Right cardiac atrium (tissue), 5 donors: ENCODE measurements at regions not wholly inside any gene's neighbourhood (a gene's known extent, or its start where the extent isn't known, plus 50 kb on each side); places are given as distances from the start of the nearest gene placed in this dataset.

Source experiments
- ATAC-seq, 2 donors: fragments of 200-7000 bp; cut with Tn5 transposase; one replicate each; pipeline versions ENCODE4 v1.8.0 to v1.9.1; 2020; ENCODE audit warnings: moderate library complexity in 2 of 2, mild to moderate bottlenecking in 1 of 2
- DNase-seq, 3 donors: peaks; one replicate each; pipeline ENCODE4 v3.0.0-alpha.2; 2020
- H3K27ac ChIP-seq: one replicate; pipeline ENCODE4 v1.5.1; 2013; ENCODE audit warnings: mild to moderate bottlenecking, low read length, control low read depth, moderate library complexity
- H3K27me3 ChIP-seq: one replicate; pipeline ENCODE4 v1.6.1; 2013; ENCODE audit not compliant: control insufficient read depth, insufficient read depth
- H3K4me1 ChIP-seq: one replicate; pipeline ENCODE4 v1.6.1; 2013; ENCODE audit warnings: low read length; ENCODE audit not compliant: control insufficient read depth, insufficient read depth
- H3K4me3 ChIP-seq: one replicate; pipeline ENCODE4 v1.5.1; 2013; ENCODE audit warnings: low read length, control low read depth
- H3K9me3 ChIP-seq: one replicate; pipeline ENCODE4 v1.6.1; 2013; ENCODE audit warnings: low read length; ENCODE audit not compliant: control insufficient read depth
- WGBS: extraction: QIAGEN DNeasy Blood & Tissue Kit; methylation state at CpG from one replicate; pipeline ENCODE4 v1.1.7; 2013; 5-methylcytosine and 5-hydroxymethylcytosine counted together
- intact Hi-C, 4 donors: fragments of 100-400 bp; cut with DNase I; formaldehyde crosslinking; loops; one replicate each; pipeline versions ENCODE4 v1.11.0 to v1.14.0; 2022 to 2023
- donor health status: healthy with polysubstance abuse.
- donor health status: DM: no; HTN: yes; CAD: no.
- donor health status: DM: no; HTN: no; CAD: no.
- donor health status: DM: no; HTN: yes; CAD: no; lungs with severe emphysema.
- donor health status: DM: yes; HTN: yes; CAD: no.

DNA sequence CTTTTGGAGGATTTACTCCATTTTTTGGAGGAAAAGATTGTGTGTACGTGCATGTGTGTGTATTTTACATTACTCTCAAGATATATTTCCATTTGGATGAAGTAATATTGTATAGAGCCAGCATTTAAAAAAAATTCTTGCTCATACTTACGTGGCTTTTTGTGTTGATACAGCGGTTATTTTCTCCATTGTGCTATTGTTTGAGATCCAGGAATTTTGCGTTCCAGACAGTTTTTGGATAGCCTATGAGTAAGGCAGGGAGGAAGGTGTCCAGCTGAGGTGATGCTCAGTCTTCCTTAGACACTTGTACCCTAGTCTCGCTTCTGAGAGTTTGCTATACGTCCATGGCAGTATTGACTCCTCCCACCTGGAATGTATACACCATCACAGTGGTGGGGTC lies 92.2 kb upstream of the ARHGEF7 start:
- DNase-seq (no peak), ATAC-seq (no peak)
- intact Hi-C loops: no loop called here
- WGBS: 84% methylated on average over 6 of the region's 6 CpGs
- Histone ChIP-seq H3K27me3 (no peaks in the 10 kb centered on the region), H3K4me3 (no peak overlapping the region), H3K27ac (no peak overlapping the region), H3K4me1 (no peaks in the 10 kb centered on the region), H3K9me3 (no peaks in the 10 kb centered on the region)

DNA sequence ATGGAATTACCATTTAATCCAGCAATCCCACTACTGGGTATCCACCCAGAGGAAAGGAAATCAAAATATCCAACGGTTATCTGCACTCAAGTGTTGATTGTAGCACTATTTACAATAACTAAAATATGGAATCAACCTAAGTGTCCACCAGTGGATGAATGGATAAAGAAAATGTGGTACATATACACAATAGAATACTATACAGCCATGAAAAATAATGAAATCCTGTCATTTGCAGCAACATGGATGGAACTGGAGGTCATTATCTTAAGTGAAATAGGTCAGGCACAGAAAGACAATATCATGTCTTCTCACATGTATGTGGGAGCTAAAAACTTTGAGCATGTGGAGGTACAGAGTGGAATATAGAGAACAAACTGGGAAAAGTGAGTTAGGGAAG lies 92.9 kb upstream of the ARHGEF7 start:
- intact Hi-C loops: no loop called here
- Histone ChIP-seq H3K27me3 (no peaks in the 10 kb centered on the region), H3K4me3 (no peak overlapping the region), H3K9me3 (no peaks in the 10 kb centered on the region), H3K4me1 (no peaks in the 10 kb centered on the region), H3K27ac (no peak overlapping the region)
- ATAC-seq (no peak), DNase-seq (no peak)
- WGBS: 87% methylated on average over 1 of the region's 1 CpG

DNA sequence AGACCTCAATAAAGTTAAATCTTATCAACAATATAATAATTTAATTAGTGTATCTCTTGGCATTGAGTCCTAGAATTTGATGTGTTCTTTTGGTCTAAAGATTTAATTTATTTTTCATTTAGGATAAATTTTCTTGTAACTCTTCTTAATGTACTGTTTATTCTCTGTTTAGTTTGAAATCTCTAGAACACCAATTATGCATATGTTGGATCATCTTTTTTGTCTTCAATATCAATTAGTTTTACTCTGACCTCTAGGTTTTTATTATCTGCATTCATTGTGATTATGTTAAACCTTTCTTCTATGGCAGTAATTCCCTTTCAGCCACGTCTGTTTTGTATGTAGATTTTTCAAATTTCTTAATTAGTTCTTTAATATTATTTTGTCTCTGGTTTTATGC lies 93.8 kb upstream of the ARHGEF7 start:
- no peak for ATAC-seq
- no peak for DNase-seq
- WGBS: 77% methylated on average over 1 of the region's 1 CpG
- Histone ChIP-seq H3K27ac (no peak overlapping the region), H3K9me3 (no peaks in the 10 kb centered on the region), H3K4me1 (no peaks in the 10 kb centered on the region), H3K27me3 (no peaks in the 10 kb centered on the region), H3K4me3 (no peak overlapping the region)
- intact Hi-C loops: no loop called here

DNA sequence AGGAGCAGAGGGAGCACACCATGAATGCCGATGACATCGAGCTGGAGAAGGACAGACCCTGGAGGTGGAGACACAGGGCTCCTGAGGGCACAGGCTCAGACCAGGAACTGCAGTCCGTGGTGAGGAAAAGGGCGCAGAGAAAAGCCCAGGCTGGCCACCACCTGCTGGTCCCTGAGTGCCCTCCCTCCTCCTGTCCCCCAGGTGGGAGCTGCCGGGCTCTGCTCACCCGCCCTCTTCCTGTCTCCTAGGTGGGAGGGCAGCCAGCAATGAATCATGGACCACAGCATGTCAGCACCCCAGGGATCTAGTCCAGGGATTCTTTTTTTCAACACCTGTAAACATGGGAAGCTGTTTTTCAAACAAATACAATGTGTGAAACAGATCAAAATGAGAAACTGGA lies 94.6 kb upstream of the ARHGEF7 start:
- no peaks in the 10 kb centered on the region for H3K9me3 ChIP-seq
- H3K27ac ChIP-seq: no peak overlapping the region
- no peak overlapping the region for H3K4me3 ChIP-seq
- 85% methylated on average over 6 of the region's 6 CpGs for WGBS
- ATAC-seq (no peak), DNase-seq (no peak)
- H3K4me1 ChIP-seq: no peaks in the 10 kb centered on the region
- intact Hi-C loops: no loop called here
- H3K27me3 ChIP-seq: no peaks in the 10 kb centered on the region

DNA sequence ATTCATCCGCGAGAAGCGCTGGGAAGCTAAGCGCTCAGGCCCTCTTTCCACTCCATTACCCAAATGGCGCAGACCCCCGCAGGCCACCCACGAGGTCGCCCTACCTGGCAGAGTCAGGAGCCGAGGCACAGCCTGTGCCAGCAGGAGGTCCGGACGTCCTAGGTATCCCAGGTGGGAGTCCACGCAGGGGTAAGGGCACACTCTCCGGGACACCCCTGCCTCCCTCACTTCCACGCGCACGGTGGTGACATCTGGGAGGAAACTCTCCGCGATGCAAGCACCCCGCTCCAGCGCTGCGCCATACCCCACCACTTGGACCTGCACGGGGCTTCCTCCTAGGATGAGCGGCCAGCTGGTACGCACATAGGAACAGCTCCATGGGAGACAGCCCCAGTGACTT lies 95.1 kb upstream of the ARHGEF7 start:
- Histone ChIP-seq H3K4me3 (no peak overlapping the region), H3K27ac (no peak overlapping the region), H3K9me3 (no peaks in the 10 kb centered on the region), H3K27me3 (no peaks in the 10 kb centered on the region), H3K4me1 (no peaks in the 10 kb centered on the region)
- intact Hi-C loops: no loop called here
- DNase-seq (no peak), ATAC-seq (no peak)
- 97% methylated on average over 24 of the region's 24 CpGs for WGBS

DNA sequence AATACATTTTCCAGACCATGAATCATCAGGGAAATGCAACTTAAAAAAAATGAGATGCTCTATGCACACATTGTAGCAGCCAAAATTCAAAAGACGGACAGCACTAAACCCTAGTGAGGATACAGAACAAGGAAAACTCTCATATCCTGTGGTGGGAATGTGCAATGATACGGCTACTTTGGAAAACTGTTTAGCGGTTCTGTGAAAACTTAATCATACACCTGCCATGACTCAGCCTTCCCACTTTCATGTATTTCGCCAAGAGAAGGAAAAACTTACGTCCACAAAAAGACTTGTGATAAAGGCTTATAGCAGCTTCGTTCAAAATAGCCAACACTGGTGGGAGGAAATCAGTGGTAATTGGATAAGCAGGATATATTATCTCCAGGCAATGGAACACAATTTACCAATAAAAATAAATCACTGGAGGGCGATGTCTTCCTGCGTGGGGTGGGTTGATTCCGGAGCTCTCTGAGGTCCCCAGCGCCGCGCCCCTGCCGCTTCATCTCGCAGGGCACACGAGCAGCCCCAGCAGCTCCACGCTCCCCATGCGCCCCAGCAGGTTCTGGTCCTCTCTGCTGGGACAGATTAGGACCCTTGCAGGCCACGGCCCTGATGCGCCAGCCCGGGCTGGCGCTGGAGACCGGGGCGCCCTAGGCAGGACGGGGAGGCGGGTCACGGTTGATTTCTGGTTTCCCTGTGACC lies 97.2 kb upstream of the ARHGEF7 start:
- Histone ChIP-seq H3K27me3 (no peaks in the 10 kb centered on the region), H3K4me1 (no peaks in the 10 kb centered on the region), H3K4me3 (no peak overlapping the region), H3K27ac (no peak overlapping the region), H3K9me3 (no peaks in the 10 kb centered on the region)
- 86% methylated on average over 26 of the region's 26 CpGs for WGBS
- ATAC-seq (peak in 1 of 2 donors; percentile 51), DNase-seq (no peak)
- intact Hi-C loops: no loop called here

DNA sequence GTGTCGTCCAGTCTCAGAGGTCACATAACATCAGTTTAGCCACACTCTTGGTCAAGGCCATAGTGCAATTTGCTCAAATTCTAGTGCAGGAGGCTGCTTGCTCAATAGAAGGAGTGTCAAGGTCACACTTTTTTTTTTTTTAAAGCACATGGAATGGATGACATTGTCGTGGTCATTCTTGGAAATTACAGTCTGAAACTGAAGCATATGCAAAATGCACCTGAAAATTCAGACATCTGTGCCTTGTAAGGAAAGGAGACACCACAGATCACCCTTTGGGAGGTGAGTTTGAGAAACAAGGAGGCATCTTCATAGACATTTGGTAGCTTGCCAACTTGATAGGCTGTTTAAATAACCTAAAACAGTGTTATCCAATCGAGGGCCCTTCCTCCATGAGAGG lies 98.3 kb upstream of the ANKRD10 start:
- H3K27ac ChIP-seq: no peak overlapping the region
- no peak for ATAC-seq

DNA sequence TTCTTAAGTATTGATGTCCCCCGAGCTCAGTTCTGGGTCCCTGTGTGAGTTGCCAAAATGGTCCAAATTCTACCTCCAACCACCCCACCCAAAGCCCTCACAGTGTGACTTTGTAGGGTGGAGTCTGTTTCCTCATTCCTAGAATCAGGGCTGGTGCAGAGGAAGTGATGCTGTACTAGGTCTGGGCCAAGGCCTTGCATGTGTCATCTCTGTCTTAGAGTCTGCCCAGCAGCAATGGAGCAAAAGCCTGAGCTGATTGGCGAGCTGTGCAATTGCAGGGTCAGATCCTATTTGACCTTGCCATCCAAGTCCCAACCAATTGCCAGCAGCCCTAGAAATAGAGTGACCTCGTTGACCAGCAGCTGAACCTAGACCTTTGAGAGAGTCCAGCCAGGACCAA lies 97.0 kb upstream of the ANKRD10 start:
- WGBS: 78% methylated on average over 3 of the region's 3 CpGs
- Histone ChIP-seq H3K27ac (no peak overlapping the region), H3K27me3 (no peaks in the 10 kb centered on the region), H3K4me1 (no peaks in the 10 kb centered on the region), H3K9me3 (no peaks in the 10 kb centered on the region), H3K4me3 (no peak overlapping the region)
- no peak for DNase-seq
- intact Hi-C loops: no loop called here
- peak in 1 of 2 donors; percentile 79 for ATAC-seq

More for the DNA sequence above, 98.3 kb upstream of the ANKRD10 start:
- no peaks in the 10 kb centered on the region for H3K4me1 ChIP-seq
- H3K4me3 ChIP-seq: no peak overlapping the region
- no peak for DNase-seq
- 67% methylated on average over 3 of the region's 3 CpGs for WGBS
- H3K27me3 ChIP-seq: no peaks in the 10 kb centered on the region
- H3K9me3 ChIP-seq: no peaks in the 10 kb centered on the region
- intact Hi-C loops: no loop called here

DNA sequence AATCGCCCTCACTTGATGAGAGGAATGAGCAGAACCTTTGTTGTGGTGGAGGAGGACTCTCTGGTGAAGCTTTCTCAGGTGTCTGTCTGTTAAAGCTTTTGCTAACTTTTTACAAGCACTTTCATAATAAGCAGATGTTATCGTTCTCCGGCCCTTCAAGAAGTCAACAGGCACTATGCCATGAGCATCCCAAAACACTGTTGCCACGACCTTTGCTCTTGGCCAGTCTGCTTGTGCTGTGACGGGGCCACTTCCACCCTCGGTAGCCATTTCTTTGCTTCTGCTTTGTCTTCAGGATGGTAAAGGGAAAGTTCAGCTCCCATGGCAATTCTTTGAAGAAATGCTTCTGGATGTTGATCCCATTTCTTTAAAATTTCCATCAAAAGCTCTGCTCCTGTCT lies 93.5 kb upstream of the ANKRD10 start:
- intact Hi-C loops: loop anchor here in 1 of 4 donors (2.0 kb wide), 1 partner anchor 40 kb away; no protein-coding TSS in a partner anchor
- H3K4me3 ChIP-seq: no peak overlapping the region
- DNase-seq (no peak), ATAC-seq (no peak)
- no peaks in the 10 kb centered on the region for H3K9me3 ChIP-seq
- peaks cover 8% of the 10 kb centered on the region for H3K4me1 ChIP-seq
- 86% methylated on average over 6 of the region's 6 CpGs for WGBS
- H3K27ac ChIP-seq: no peak overlapping the region
- H3K27me3 ChIP-seq: no peaks in the 10 kb centered on the region

DNA sequence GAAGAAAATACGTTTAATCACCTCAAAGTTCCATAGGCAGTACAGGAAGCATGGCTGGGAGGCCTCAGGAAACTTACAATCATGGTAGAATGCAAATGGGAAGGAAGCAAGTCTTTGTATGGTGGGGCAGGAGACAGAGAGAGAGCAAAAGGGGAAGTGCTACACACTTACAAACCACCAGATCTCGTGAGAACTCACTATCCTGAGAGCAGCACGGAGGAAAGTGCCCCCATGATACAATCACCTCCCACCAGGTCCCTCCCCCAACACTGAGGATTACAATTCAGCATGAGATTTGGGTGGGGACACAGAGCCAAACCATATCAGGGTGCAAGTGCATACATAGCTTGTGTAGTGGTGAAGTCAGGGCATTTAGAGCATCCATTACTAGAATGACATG lies 92.3 kb upstream of the ANKRD10 start:
- ATAC-seq (no peak), DNase-seq (no peak)
- Histone ChIP-seq H3K9me3 (no peaks in the 10 kb centered on the region), H3K27me3 (no peaks in the 10 kb centered on the region), H3K27ac (peak overlapping the region; percentile 34), H3K4me1 (peaks cover 8% of the 10 kb centered on the region), H3K4me3 (no peak overlapping the region)
- WGBS: 47% methylated on average over 3 of the region's 3 CpGs
- intact Hi-C loops: no loop called here

DNA sequence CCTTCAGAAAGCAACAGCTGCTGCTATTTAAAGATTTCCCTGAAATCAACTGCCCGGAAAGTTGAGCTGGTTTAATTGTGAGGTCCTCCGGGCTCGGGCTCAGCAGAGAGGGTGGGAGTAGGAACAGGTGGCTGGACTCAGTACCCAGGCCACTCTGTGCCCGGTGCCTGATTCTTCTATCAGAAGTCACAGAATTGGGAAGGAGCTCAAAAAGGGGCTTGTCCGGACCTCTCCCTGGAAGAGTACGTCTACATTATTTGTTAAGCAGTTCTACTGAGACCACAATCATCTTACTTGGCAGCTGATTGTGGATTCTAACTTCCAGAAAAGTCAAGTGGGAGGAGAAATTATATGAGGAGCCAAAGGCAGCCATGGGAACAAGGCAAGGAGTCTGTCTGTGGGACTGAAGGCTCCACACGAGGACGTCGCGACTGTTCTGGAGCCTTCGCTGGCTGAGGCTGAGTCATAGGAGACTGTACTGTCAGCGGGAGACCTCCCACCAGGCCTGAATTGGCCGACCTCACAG lies 91.7 kb upstream of the ANKRD10 start:
- Histone ChIP-seq H3K9me3 (no peaks in the 10 kb centered on the region), H3K27me3 (no peaks in the 10 kb centered on the region), H3K27ac (peak overlapping the region; percentile 86), H3K4me1 (peaks cover 8% of the 10 kb centered on the region), H3K4me3 (no peak overlapping the region)
- intact Hi-C loops: no loop called here
- peak; percentile 90 to 94 (median 90) for DNase-seq
- 27% methylated on average over 13 of the region's 13 CpGs for WGBS
- ATAC-seq: peak; percentile 98 to 99
